B cell (primary cell): ENCODE measurements at regions not wholly inside any gene's neighbourhood (a gene's known extent, or its start where the extent isn't known, plus 50 kb on each side); places are given as distances from the start of the nearest gene placed in this dataset.

Experiments used
- CTCF ChIP-seq: fragments of 200-600 bp; IDR thresholded peaks from one replicate; pipeline ENCODE4 v1.8.0; 2022; ENCODE audit warnings: antibody characterized with exemption, mild to moderate bottlenecking
- EZH2 ChIP-seq: IDR thresholded peaks from 2 replicates; pipeline ENCODE4 v1.6.1; 2012; ENCODE audit warnings: borderline replicate concordance, low read depth, mild to moderate bottlenecking, moderate library complexity, low read length; ENCODE audit not compliant: insufficient read depth, poor library complexity, severe bottlenecking

DNA sequence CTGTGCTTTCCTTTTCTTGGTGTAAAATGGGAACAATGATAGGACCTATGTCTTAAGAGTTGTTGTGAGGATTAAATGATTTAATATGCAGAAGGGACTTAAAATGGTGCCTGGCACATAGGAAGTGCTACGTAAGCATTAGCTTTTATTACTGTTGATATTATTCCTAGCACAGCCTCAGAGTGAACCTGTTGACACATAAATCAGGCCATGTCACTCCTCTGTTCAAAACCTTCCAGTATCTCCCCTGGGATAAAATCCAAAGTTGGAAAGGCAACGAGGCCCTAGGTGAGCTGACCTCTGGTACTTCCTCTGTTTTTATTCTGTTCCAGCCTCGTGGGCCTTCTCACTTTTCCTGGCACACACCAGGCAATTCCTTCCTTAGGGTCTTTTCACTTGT, 108.8 kb upstream of the CADM1 start:
- TF ChIP-seq CTCF (no peak), EZH2 (no peak)
